PC-9 (cell line): ENCODE measurements at regions not wholly inside any gene's neighbourhood (a gene's known extent, or its start where the extent isn't known, plus 50 kb on each side); places are given as distances from the start of the nearest gene placed in this dataset.

ENCODE experiments used
- BruUV-seq: library from RNA; stranded (reverse); fragments of 400-500 nt; replicated peaks from 2 replicates; lab custom pipeline; 2021; lab: Mats Ljungman, UMichigan
- CTCF ChIA-PET: fragments of 300-600 bp; sonication (Branson Sonifier 250); formaldehyde crosslinking; loops from one replicate; lab custom pipeline; 2022; ENCODE audit warnings: antibody characterized with exemption; lab: Charles Lee
- POLR2A ChIA-PET: fragments of 300-600 bp; sonication (Branson Sonifier 250); formaldehyde crosslinking; loops from one replicate; lab custom pipeline; 2022; ENCODE audit warnings: antibody characterized with exemption; ENCODE audit not compliant: unreplicated experiment; lab: Charles Lee
- DNase-seq, 2 experiments: peaks; one replicate each; pipeline versions ENCODE4 v3.0.0 to v3.0.0-alpha.2; 2015 to 2022; ENCODE audit warnings: mixed read lengths in 1 of 2
- H2AFZ ChIP-seq: fragments of 200-600 bp; sonication (generic); 2 replicates; pipeline ENCODE4 v1.8.1; 2017; ENCODE audit warnings: antibody characterized with exemption
- H3F3A ChIP-seq: fragments of 200-600 bp; sonication (generic); 2 replicates; pipeline ENCODE4 v1.8.1; 2017; ENCODE audit warnings: antibody characterized with exemption, mild to moderate bottlenecking, low read depth; ENCODE audit not compliant: insufficient read depth
- H3K27ac ChIP-seq: fragments of 200-600 bp; sonication (generic); 2 replicates; pipeline ENCODE4 v1.6.1; 2016; ENCODE audit warnings: mixed run types
- H3K27me3 ChIP-seq: fragments of 200-600 bp; sonication (generic); 2 replicates; pipeline ENCODE4 v1.6.1; 2016; ENCODE audit warnings: low read depth, mixed run types; ENCODE audit not compliant: insufficient read depth
- H3K36me3 ChIP-seq: fragments of 200-600 bp; sonication (generic); 2 replicates; pipeline ENCODE4 v1.6.1; 2016; ENCODE audit warnings: low read depth, mixed run types
- H3K4me1 ChIP-seq: fragments of 200-600 bp; sonication (generic); replicated peaks from 2 replicates; pipeline ENCODE4 v1.6.1; 2016; ENCODE audit warnings: mixed run types; ENCODE audit not compliant: insufficient read depth
- H3K4me2 ChIP-seq: fragments of 200-600 bp; sonication (generic); 2 replicates; pipeline ENCODE4 v1.6.1; 2017; ENCODE audit warnings: mixed run types
- H3K4me3 ChIP-seq: fragments of 200-600 bp; sonication (generic); 2 replicates; pipeline ENCODE4 v1.6.1; 2016; ENCODE audit warnings: mixed run types
- H3K79me2 ChIP-seq: fragments of 200-600 bp; sonication (generic); 2 replicates; pipeline ENCODE4 v1.6.1; 2017; ENCODE audit warnings: low read depth, mixed run types
- H3K9me2 ChIP-seq: fragments of 200-600 bp; sonication (generic); 2 replicates; pipeline ENCODE4 v1.8.1; 2017; ENCODE audit warnings: mild to moderate bottlenecking; ENCODE audit not compliant: insufficient read depth
- H3K9me3 ChIP-seq: fragments of 200-600 bp; sonication (generic); 2 replicates; pipeline ENCODE4 v1.8.1; 2016; ENCODE audit warnings: low read depth; ENCODE audit not compliant: insufficient read depth
- H4K20me1 ChIP-seq: fragments of 200-600 bp; sonication (generic); 2 replicates; pipeline ENCODE4 v1.8.1; 2017; ENCODE audit not compliant: insufficient read depth
- CTCF ChIP-seq: fragments of 200-600 bp; sonication (generic); conservative IDR thresholded peaks from 2 replicates; pipeline ENCODE4 v1.6.1; 2017; ENCODE audit warnings: mixed run types, antibody characterized with exemption, mild to moderate bottlenecking, moderate library complexity
- EZH2 ChIP-seq: fragments of 200-600 bp; sonication (generic); IDR thresholded peaks from 2 replicates; pipeline ENCODE4 v1.8.0; 2017; ENCODE audit warnings: antibody characterized with exemption, low read depth
- intact Hi-C: fragments of 100-400 bp; cut with micrococcal nuclease; formaldehyde crosslinking; loops from one replicate; pipeline ENCODE4 v1.10.0; 2022; ENCODE audit not compliant: unreplicated experiment

GRCh38 chr18:26757263-26758019, 108.1 kb downstream of the AQP4 start:
- Histone ChIP-seq H3K4me2 (no peak overlapping the region), H3K9me2 (no peaks in the 10 kb centered on the region), H4K20me1 (no peaks in the 10 kb centered on the region), H3F3A (no peaks in the 10 kb centered on the region), H3K9me3 (no peaks in the 10 kb centered on the region), H3K4me3 (no peak overlapping the region), H3K27me3 (no peaks in the 10 kb centered on the region), H3K36me3 (no peaks in the 10 kb centered on the region), H3K79me2 (no peaks in the 10 kb centered on the region), H3K27ac (no peak overlapping the region), H3K4me1 (no peaks in the 10 kb centered on the region), H2AFZ (no peak overlapping the region)
- BruUV-seq = no TSS peak
- TF ChIP-seq EZH2 = no peak
- no peak for TF ChIP-seq CTCF
- DNase-seq = no peak
- ChIA-PET POLR2A (no interaction called here), CTCF (no interaction called here)
- intact Hi-C loops = no loop called here

GRCh38 chr18:26756556-26756955, 109.0 kb downstream of the AQP4 start:
- Histone ChIP-seq H3K9me3 (no peaks in the 10 kb centered on the region), H3K9me2 (no peaks in the 10 kb centered on the region), H4K20me1 (no peaks in the 10 kb centered on the region), H3K36me3 (no peaks in the 10 kb centered on the region), H3K4me3 (no peak overlapping the region), H3K4me2 (no peak overlapping the region), H3K27ac (no peak overlapping the region), H3K4me1 (no peaks in the 10 kb centered on the region), H3K27me3 (no peaks in the 10 kb centered on the region), H2AFZ (no peak overlapping the region), H3F3A (no peaks in the 10 kb centered on the region), H3K79me2 (no peaks in the 10 kb centered on the region)
- POLR2A ChIA-PET = no interaction called here
- DNase-seq = no peak
- BruUV-seq = no TSS peak
- TF ChIP-seq CTCF (no peak), EZH2 (no peak)
- CTCF ChIA-PET = no interaction called here
- intact Hi-C loops = no loop called here

- ChIA-PET CTCF (no interaction called here), POLR2A (no interaction called here)
- Histone ChIP-seq H3K9me3 (no peaks in the 10 kb centered on the region), H4K20me1 (no peaks in the 10 kb centered on the region), H3K4me3 (peak overlapping the region; percentile 26; the same call in 1 of the 2 replicates), H3F3A (peaks cover 19% of the 10 kb centered on the region), H3K4me2 (peak overlapping the region; percentile 74), H3K36me3 (no peaks in the 10 kb centered on the region), H2AFZ (no peak overlapping the region), H3K79me2 (no peaks in the 10 kb centered on the region), H3K27ac (peak overlapping the region; percentile 57), H3K4me1 (peaks cover 29% of the 10 kb centered on the region), H3K27me3 (no peaks in the 10 kb centered on the region), H3K9me2 (no peaks in the 10 kb centered on the region)
- DNase-seq = peak in 1 of 2 experiments; percentile 49
- intact Hi-C loops = no loop called here
- TF ChIP-seq CTCF = no peak
- no peak for TF ChIP-seq EZH2
- BruUV-seq = no TSS peak
Measured at GRCh38 chr18:26746826-26747475, 118.6 kb downstream of the AQP4 start.
